ENCODE measurements at regions not wholly inside any gene's neighbourhood (a gene's known extent, or its start where the extent isn't known, plus 50 kb on each side); places are given as distances from the start of the nearest gene placed in this dataset.
A peak's percentile ranks its signal among the peaks of the same experiment; 100 is the strongest.
"Not testable (repeated sequence)": the region's sequence is repeated elsewhere in the genome, so short reads cannot be mapped to it uniquely, and the experiment has no call there.

DNA sequence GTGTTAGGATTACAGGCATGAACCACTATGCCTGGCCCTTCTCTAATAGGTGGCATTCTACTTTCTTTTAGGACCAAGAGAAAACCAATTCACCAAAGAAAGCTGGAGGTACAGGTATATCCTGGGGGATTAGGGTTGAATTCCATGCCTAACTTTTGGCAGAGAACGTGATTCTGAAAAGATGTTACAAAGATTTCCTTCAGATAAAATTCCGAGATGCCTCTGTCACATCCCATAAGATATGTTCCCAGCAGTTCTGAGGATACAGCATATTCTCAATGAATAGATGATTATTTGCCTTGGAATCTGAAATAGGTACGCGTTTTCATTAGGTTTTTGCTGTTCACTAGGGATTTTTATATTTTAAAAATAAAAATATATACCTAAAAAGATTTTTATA lies 111.9 kb upstream of the KRAS start:
- no peak overlapping the region for H3K27ac Mint-ChIP-seq (ENCODE audit: unreplicated experiment)
- intact Hi-C loops (cut with micrococcal nuclease; ENCODE audit: unreplicated experiment): no loop called here
- Histone ChIP-seq H3K27me3 (replicated peaks; ENCODE audit: control insufficient read depth, insufficient read depth, low read length) (no peaks in the 10 kb centered on the region), H3K9me3 (no peaks in the 10 kb centered on the region), H3K4me1 (peaks cover 14% of the 10 kb centered on the region), H3K36me3 (ENCODE audit: control insufficient read depth, insufficient read depth, low read length) (no peaks in the 10 kb centered on the region), H3K4me3 (ENCODE audit: low read depth, low read length) (no peak overlapping the region)
- H3K36me3 Mint-ChIP-seq (ENCODE audit: insufficient read depth, unreplicated experiment): peaks cover 6% of the 10 kb centered on the region
- TF ChIP-seq, protein P1, sequence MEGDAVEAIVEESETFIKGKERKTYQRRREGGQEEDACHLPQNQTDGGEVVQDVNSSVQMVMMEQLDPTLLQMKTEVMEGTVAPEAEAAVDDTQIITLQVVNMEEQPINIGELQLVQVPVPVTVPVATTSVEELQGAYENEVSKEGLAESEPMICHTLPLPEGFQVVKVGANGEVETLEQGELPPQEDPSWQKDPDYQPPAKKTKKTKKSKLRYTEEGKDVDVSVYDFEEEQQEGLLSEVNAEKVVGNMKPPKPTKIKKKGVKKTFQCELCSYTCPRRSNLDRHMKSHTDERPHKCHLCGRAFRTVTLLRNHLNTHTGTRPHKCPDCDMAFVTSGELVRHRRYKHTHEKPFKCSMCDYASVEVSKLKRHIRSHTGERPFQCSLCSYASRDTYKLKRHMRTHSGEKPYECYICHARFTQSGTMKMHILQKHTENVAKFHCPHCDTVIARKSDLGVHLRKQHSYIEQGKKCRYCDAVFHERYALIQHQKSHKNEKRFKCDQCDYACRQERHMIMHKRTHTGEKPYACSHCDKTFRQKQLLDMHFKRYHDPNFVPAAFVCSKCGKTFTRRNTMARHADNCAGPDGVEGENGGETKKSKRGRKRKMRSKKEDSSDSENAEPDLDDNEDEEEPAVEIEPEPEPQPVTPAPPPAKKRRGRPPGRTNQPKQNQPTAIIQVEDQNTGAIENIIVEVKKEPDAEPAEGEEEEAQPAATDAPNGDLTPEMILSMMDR (IDR thresholded peaks at IDR 0.05; ENCODE audit: insufficient read depth in 1 of 2, low read depth in 1 of 2, low read length in 1 of 2, severe bottlenecking in 1 of 2, unreplicated experiment in 1 of 2): no peak
- no TSS peak for BruUV-seq (replicated peaks)
- H3K4me1 Mint-ChIP-seq (ENCODE audit: low read depth, unreplicated experiment): peaks cover 13% of the 10 kb centered on the region
- POLR2A ChIA-PET: no interaction called here
- H3K9me3 Mint-ChIP-seq (ENCODE audit: unreplicated experiment): peaks cover 9% of the 10 kb centered on the region
- no peaks in the 10 kb centered on the region for H3K27me3 Mint-ChIP-seq (ENCODE audit: insufficient read depth, unreplicated experiment)
- CTCF ChIA-PET: interaction anchor here (1.3 kb wide), 1 partner anchor 25 kb away, joined by 3 read pairs; no protein-coding TSS in a partner anchor
- H3K4me3 Mint-ChIP-seq (ENCODE audit: unreplicated experiment): no peak overlapping the region
- DNase-seq: no peak

- ChIA-PET POLR2A (interaction anchor here (0.6 to 0.8 kb wide), 2 partner anchors 14 to 111 kb away, joined by 3 to 4 read pairs; partner anchors contain the start of gene KRAS), CTCF (interaction anchor here (1.1 to 1.3 kb wide), 2 partner anchors 23 to 26 kb away, joined by 3 read pairs; no protein-coding TSS in a partner anchor)
- DNase-seq: no peak
- Mint-ChIP-seq H3K9me3 (ENCODE audit: unreplicated experiment) (peaks cover 9% of the 10 kb centered on the region), H3K4me1 (ENCODE audit: low read depth, unreplicated experiment) (peaks cover 15% of the 10 kb centered on the region), H3K27me3 (ENCODE audit: insufficient read depth, unreplicated experiment) (no peaks in the 10 kb centered on the region), H3K4me3 (ENCODE audit: unreplicated experiment) (no peak overlapping the region), H3K27ac (ENCODE audit: unreplicated experiment) (peak overlapping the region; percentile 65), H3K36me3 (ENCODE audit: insufficient read depth, unreplicated experiment) (peaks cover 6% of the 10 kb centered on the region)
- Histone ChIP-seq H3K27me3 (replicated peaks; ENCODE audit: control insufficient read depth, insufficient read depth, low read length) (no peaks in the 10 kb centered on the region), H3K9me3 (no peaks in the 10 kb centered on the region), H3K36me3 (ENCODE audit: control insufficient read depth, insufficient read depth, low read length) (no peaks in the 10 kb centered on the region), H3K4me1 (peaks cover 14% of the 10 kb centered on the region), H3K4me3 (ENCODE audit: low read depth, low read length) (no peak overlapping the region)
- TF ChIP-seq, protein P1 (IDR thresholded peaks at IDR 0.05; ENCODE audit: insufficient read depth in 1 of 2, low read depth in 1 of 2, low read length in 1 of 2, severe bottlenecking in 1 of 2, unreplicated experiment in 1 of 2): no peak
- intact Hi-C loops (cut with micrococcal nuclease; ENCODE audit: unreplicated experiment): loop anchor here (1.0 kb wide), 1 partner anchor 13 kb away; no protein-coding TSS in a partner anchor
- no TSS peak for BruUV-seq (replicated peaks)
Measured at GRCh38 chr12:25361511-25361910, 110.8 kb upstream of the KRAS start.

DNA sequence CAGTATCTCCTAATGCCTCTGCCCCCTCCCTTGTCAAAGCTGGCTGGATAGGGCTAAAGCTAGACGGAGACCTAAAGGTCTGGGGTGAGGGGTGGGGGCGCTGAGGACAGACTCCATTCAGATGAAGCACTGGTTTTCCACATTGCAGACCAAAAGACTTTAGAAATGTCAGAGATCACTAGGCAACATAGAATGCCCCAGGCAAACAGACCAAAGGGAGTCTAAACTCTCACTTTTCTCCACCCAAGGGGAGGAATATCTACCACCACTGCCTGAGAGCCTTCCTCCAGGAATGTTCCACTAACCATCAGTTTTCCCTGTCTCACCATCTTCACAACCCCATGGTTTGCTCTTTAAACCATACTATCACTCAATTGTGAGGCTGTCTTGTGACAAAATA lies 106.9 kb upstream of the KRAS start:
- no TSS peak for BruUV-seq (replicated peaks)
- ChIA-PET POLR2A (no interaction called here), CTCF (no interaction called here)
- Mint-ChIP-seq H3K36me3 (ENCODE audit: insufficient read depth, unreplicated experiment) (peaks cover 6% of the 10 kb centered on the region), H3K4me1 (ENCODE audit: low read depth, unreplicated experiment) (peaks cover 15% of the 10 kb centered on the region), H3K27me3 (ENCODE audit: insufficient read depth, unreplicated experiment) (no peaks in the 10 kb centered on the region), H3K4me3 (ENCODE audit: unreplicated experiment) (no peak overlapping the region), H3K27ac (ENCODE audit: unreplicated experiment) (peak overlapping the region; percentile 48), H3K9me3 (ENCODE audit: unreplicated experiment) (peaks cover 9% of the 10 kb centered on the region)
- Histone ChIP-seq H3K9me3 (no peaks in the 10 kb centered on the region), H3K4me3 (ENCODE audit: low read depth, low read length) (no peak overlapping the region), H3K4me1 (peaks cover 9% of the 10 kb centered on the region), H3K27me3 (replicated peaks; ENCODE audit: control insufficient read depth, insufficient read depth, low read length) (no peaks in the 10 kb centered on the region), H3K36me3 (ENCODE audit: control insufficient read depth, insufficient read depth, low read length) (no peaks in the 10 kb centered on the region)
- TF ChIP-seq, protein P1 (IDR thresholded peaks at IDR 0.05; ENCODE audit: insufficient read depth in 1 of 2, low read depth in 1 of 2, low read length in 1 of 2, severe bottlenecking in 1 of 2, unreplicated experiment in 1 of 2): no peak
- intact Hi-C loops (cut with micrococcal nuclease; ENCODE audit: unreplicated experiment): no loop called here
- no peak for DNase-seq

GRCh38 chr12:25352942-25353341 lies 102.2 kb upstream of the KRAS start:
- CTCF ChIA-PET; H3K36me3 Mint-ChIP-seq (ENCODE audit: insufficient read depth, unreplicated experiment); BruUV-seq (replicated peaks); H3K4me3 Mint-ChIP-seq (ENCODE audit: unreplicated experiment); H3K27ac Mint-ChIP-seq (ENCODE audit: unreplicated experiment); POLR2A ChIA-PET; DNase-seq; H3K9me3 ChIP-seq; H3K27me3 Mint-ChIP-seq (ENCODE audit: insufficient read depth, unreplicated experiment); H3K4me3 ChIP-seq (ENCODE audit: low read depth, low read length); H3K9me3 Mint-ChIP-seq (ENCODE audit: unreplicated experiment); H3K36me3 ChIP-seq (ENCODE audit: control insufficient read depth, insufficient read depth, low read length); intact Hi-C loops (cut with micrococcal nuclease; ENCODE audit: unreplicated experiment); H3K27me3 ChIP-seq (replicated peaks; ENCODE audit: control insufficient read depth, insufficient read depth, low read length): not testable (repeated sequence)
- H3K4me1 Mint-ChIP-seq (ENCODE audit: low read depth, unreplicated experiment): peaks cover 11% of the 10 kb centered on the region
- H3K4me1 ChIP-seq: peaks cover 16% of the 10 kb centered on the region
